Gastrocnemius medialis (tissue), 4 donors: ENCODE measurements at regions not wholly inside any gene's neighbourhood (a gene's known extent, or its start where the extent isn't known, plus 50 kb on each side); places are given as distances from the start of the nearest gene placed in this dataset.

Experiments used
- CTCF ChIP-seq, 5 experiments: fragments of 450-650 bp in 3 of 5; fragments of 200-600 bp in 2 of 5; sonication (generic) in 2 of 5; IDR thresholded peaks in 4 of 5; conservative IDR thresholded peaks in 1 of 5; 1 replicate in 4 of 5; 2 replicates in 1 of 5; pipeline ENCODE4 v1.5.1; 2016 to 2019; ENCODE audit warnings: antibody characterized with exemption in 5 of 5, mild to moderate bottlenecking in 3 of 5, moderate library complexity in 3 of 5
- POLR2A ChIP-seq, 2 donors: fragments of 450-650 bp; IDR thresholded peaks; one replicate each; pipeline ENCODE4 v1.6.1; 2017; ENCODE audit warnings: antibody characterized with exemption in 2 of 2, mild to moderate bottlenecking in 2 of 2, moderate library complexity in 2 of 2

GRCh38 chr5:144566747-144567420 lies 396.2 kb downstream of the KCTD16 start:
- TF ChIP-seq CTCF (IDR thresholded peaks at IDR 0.05 in 4 of 5, conservative IDR thresholded peaks at IDR 0.05 in 1 of 5), result no peak
- TF ChIP-seq POLR2A (IDR thresholded peaks at IDR 0.05), result no peak
